Mesenchymal stem cell (in vitro differentiated cells and primary cell): ENCODE measurements at regions not wholly inside any gene's neighbourhood (a gene's known extent, or its start where the extent isn't known, plus 50 kb on each side); places are given as distances from the start of the nearest gene placed in this dataset.
A peak's percentile ranks its signal among the peaks of the same experiment; 100 is the strongest.

Experiments
- DNase-seq: peaks from one replicate; pipeline ENCODE4 v3.0.0-alpha.2; 2013
- H2AFZ ChIP-seq: one replicate; pipeline ENCODE4 v1.6.1; 2013; ENCODE audit warnings: low read depth, mild to moderate bottlenecking, control low read depth, inconsistent platforms, low read length, moderate library complexity
- H2AK5ac ChIP-seq: 2 replicates; pipeline ENCODE4 v1.6.1; 2013; ENCODE audit warnings: low read length, moderate library complexity, mild to moderate bottlenecking, inconsistent platforms; ENCODE audit not compliant: severe bottlenecking
- H2BK120ac ChIP-seq: one replicate; pipeline ENCODE4 v1.6.1; 2013; ENCODE audit warnings: low read depth, mild to moderate bottlenecking, inconsistent platforms, low read length, moderate library complexity
- H2BK12ac ChIP-seq, 2 experiments: one replicate each; pipeline ENCODE4 v1.6.1; 2013; ENCODE audit warnings: inconsistent platforms in 2 of 2, low read length in 2 of 2, mild to moderate bottlenecking in 2 of 2, moderate library complexity in 2 of 2, control low read depth in 1 of 2
- H2BK15ac ChIP-seq: one replicate; pipeline ENCODE4 v1.6.1; 2013; ENCODE audit warnings: mild to moderate bottlenecking, low read depth, inconsistent platforms; ENCODE audit not compliant: poor library complexity, severe bottlenecking
- H2BK5ac ChIP-seq: 2 replicates; pipeline ENCODE4 v1.6.1; 2013; ENCODE audit warnings: low read depth, mild to moderate bottlenecking, low read length, control low read depth, inconsistent platforms; ENCODE audit not compliant: poor library complexity, severe bottlenecking
- H3K14ac ChIP-seq, 2 experiments: one replicate each; pipeline ENCODE4 v1.6.1; 2013; ENCODE audit warnings: inconsistent platforms in 2 of 2, low read length in 2 of 2, control low read depth in 1 of 2, mild to moderate bottlenecking in 1 of 2, moderate library complexity in 1 of 2
- H3K18ac ChIP-seq, 2 experiments: one replicate each; pipeline ENCODE4 v1.6.1; 2013; ENCODE audit warnings: inconsistent platforms in 2 of 2, low read length in 2 of 2, control low read depth in 1 of 2, low read depth in 1 of 2, mild to moderate bottlenecking in 1 of 2
- H3K23ac ChIP-seq, 2 experiments: one replicate each; pipeline ENCODE4 v1.6.1; 2013; ENCODE audit warnings: inconsistent platforms in 2 of 2, low read length in 2 of 2, mild to moderate bottlenecking in 2 of 2, moderate library complexity in 2 of 2, control low read depth in 1 of 2
- H3K27ac ChIP-seq: 2 replicates; pipeline ENCODE4 v1.5.1; 2013; ENCODE audit warnings: mild to moderate bottlenecking, moderate library complexity, low read length, control low read depth, inconsistent platforms; ENCODE audit not compliant: poor library complexity, severe bottlenecking
- H3K27me3 ChIP-seq, 2 experiments: 2 replicates each; pipeline versions ENCODE4 v1.6.1 to v1.7.0; 2013; ENCODE audit warnings: low read length in 2 of 2, mild to moderate bottlenecking in 2 of 2, moderate library complexity in 2 of 2, control low read depth in 1 of 2, inconsistent platforms in 1 of 2; ENCODE audit not compliant: control insufficient read depth in 1 of 2, insufficient read depth in 1 of 2
- H3K36me3 ChIP-seq, 2 experiments: 2 replicates each; pipeline versions ENCODE4 v1.6.1 to v1.7.0; 2013; ENCODE audit warnings: low read length in 2 of 2, control low read depth in 1 of 2, inconsistent platforms in 1 of 2, low read depth in 1 of 2, mild to moderate bottlenecking in 1 of 2; ENCODE audit not compliant: insufficient read depth in 2 of 2, control insufficient read depth in 1 of 2
- H3K4ac ChIP-seq, 2 experiments: one replicate each; pipeline ENCODE4 v1.6.1; 2013; ENCODE audit warnings: inconsistent platforms in 2 of 2, low read length in 2 of 2, mild to moderate bottlenecking in 2 of 2, moderate library complexity in 2 of 2, control low read depth in 1 of 2, low read depth in 1 of 2
- H3K4me1 ChIP-seq: 2 replicates; pipeline ENCODE4 v1.6.1; 2013; ENCODE audit warnings: low read depth, low read length, control low read depth; ENCODE audit not compliant: control insufficient read depth, insufficient read depth
- H3K4me2 ChIP-seq: 2 replicates; pipeline ENCODE4 v1.6.1; 2013; ENCODE audit warnings: low read length, mild to moderate bottlenecking, inconsistent platforms; ENCODE audit not compliant: poor library complexity, severe bottlenecking
- H3K4me3 ChIP-seq, 2 experiments: 2 replicates each; pipeline versions ENCODE4 v1.5.1 to v1.7.0; 2013; ENCODE audit warnings: low read length in 2 of 2, mild to moderate bottlenecking in 2 of 2, control low read depth in 1 of 2, low read depth in 1 of 2; ENCODE audit not compliant: insufficient read depth in 1 of 2
- H3K79me1 ChIP-seq: replicated peaks from 2 replicates; pipeline ENCODE4 v1.6.1; 2013; ENCODE audit warnings: mild to moderate bottlenecking, control low read depth, low read length, inconsistent platforms; ENCODE audit not compliant: poor library complexity, severe bottlenecking
- H3K9ac ChIP-seq: 2 replicates; pipeline ENCODE4 v1.7.0; 2013; ENCODE audit warnings: mild to moderate bottlenecking, low read length, moderate library complexity
- H3K9me3 ChIP-seq: 2 replicates; pipeline ENCODE4 v1.7.0; 2013; ENCODE audit warnings: mild to moderate bottlenecking, low read length; ENCODE audit not compliant: control insufficient read depth
- H4K8ac ChIP-seq: one replicate; pipeline ENCODE4 v1.6.1; 2013; ENCODE audit warnings: inconsistent platforms, mild to moderate bottlenecking, low read length, moderate library complexity
- H4K91ac ChIP-seq: one replicate; pipeline ENCODE4 v1.6.1; 2013; ENCODE audit warnings: mild to moderate bottlenecking, low read length, inconsistent platforms
- WGBS: methylation state at CpG from one replicate; pipeline ENCODE4 v1.1.7; 2013; ENCODE audit warnings: mixed read lengths; 5-methylcytosine and 5-hydroxymethylcytosine counted together

GRCh38 chr5:93915142-93915553 is 173.7 kb upstream of the POU5F2 start:
- no peak overlapping the region for H2BK120ac ChIP-seq
- H3K18ac ChIP-seq: no peak overlapping the region
- peak; percentile 62 for DNase-seq
- H3K27ac ChIP-seq: no peak overlapping the region
- H3K4me1 ChIP-seq: no peaks in the 10 kb centered on the region
- H4K91ac ChIP-seq: no peak overlapping the region
- no peak overlapping the region for H3K4me3 ChIP-seq
- no peak overlapping the region for H4K8ac ChIP-seq
- no peak overlapping the region for H3K23ac ChIP-seq
- H2BK5ac ChIP-seq: no peak overlapping the region
- H3K14ac ChIP-seq: no peak overlapping the region
- H2AFZ ChIP-seq: no peak overlapping the region
- H3K27me3 ChIP-seq: no peaks in the 10 kb centered on the region
- no peaks in the 10 kb centered on the region for H3K79me1 ChIP-seq
- no peaks in the 10 kb centered on the region for H3K36me3 ChIP-seq
- H3K9me3 ChIP-seq: no peaks in the 10 kb centered on the region
- no peak overlapping the region for H2AK5ac ChIP-seq
- H2BK12ac ChIP-seq: no peak overlapping the region
- no peak overlapping the region for H3K9ac ChIP-seq
- no peak overlapping the region for H2BK15ac ChIP-seq
- H3K4me2 ChIP-seq: no peak overlapping the region
- H3K4ac ChIP-seq: no peak overlapping the region

DNA sequence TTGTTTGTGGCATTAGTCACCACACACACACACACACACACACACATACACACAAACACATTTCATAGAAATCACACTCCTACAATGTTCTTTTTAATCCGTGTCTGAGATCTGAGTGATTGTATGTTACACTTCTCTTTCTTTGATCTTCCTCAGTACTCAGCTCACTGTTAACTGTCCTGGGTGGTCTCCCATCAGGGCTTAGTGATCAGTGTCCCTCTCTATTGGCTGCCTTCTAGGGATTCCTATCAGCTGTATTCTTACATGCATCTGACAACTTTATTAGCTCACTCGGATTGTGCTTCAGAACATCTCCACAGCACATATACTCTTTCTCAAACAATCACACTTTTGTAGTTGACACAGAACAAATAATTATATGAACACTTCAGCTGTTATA is 170.2 kb upstream of the POU5F2 start:
- H2BK12ac ChIP-seq: no peak overlapping the region
- no peak overlapping the region for H3K18ac ChIP-seq
- no peak overlapping the region for H3K27ac ChIP-seq
- H2AFZ ChIP-seq: no peak overlapping the region
- DNase-seq: no peak
- no peak overlapping the region for H3K14ac ChIP-seq
- H3K4me1 ChIP-seq: no peaks in the 10 kb centered on the region
- no peak overlapping the region for H3K4me3 ChIP-seq
- H3K36me3 ChIP-seq: no peaks in the 10 kb centered on the region
- no peak overlapping the region for H4K91ac ChIP-seq
- H3K23ac ChIP-seq: no peak overlapping the region
- H3K27me3 ChIP-seq: no peaks in the 10 kb centered on the region
- no peak overlapping the region for H3K4me2 ChIP-seq
- H2BK120ac ChIP-seq: no peak overlapping the region
- no peaks in the 10 kb centered on the region for H3K79me1 ChIP-seq
- no peak overlapping the region for H3K9ac ChIP-seq
- no peak overlapping the region for H2AK5ac ChIP-seq
- 97% methylated on average over 2 of the region's 2 CpGs for WGBS
- H3K9me3 ChIP-seq: no peaks in the 10 kb centered on the region
- no peak overlapping the region for H2BK5ac ChIP-seq
- no peak overlapping the region for H3K4ac ChIP-seq
- no peak overlapping the region for H2BK15ac ChIP-seq
- no peak overlapping the region for H4K8ac ChIP-seq

DNA sequence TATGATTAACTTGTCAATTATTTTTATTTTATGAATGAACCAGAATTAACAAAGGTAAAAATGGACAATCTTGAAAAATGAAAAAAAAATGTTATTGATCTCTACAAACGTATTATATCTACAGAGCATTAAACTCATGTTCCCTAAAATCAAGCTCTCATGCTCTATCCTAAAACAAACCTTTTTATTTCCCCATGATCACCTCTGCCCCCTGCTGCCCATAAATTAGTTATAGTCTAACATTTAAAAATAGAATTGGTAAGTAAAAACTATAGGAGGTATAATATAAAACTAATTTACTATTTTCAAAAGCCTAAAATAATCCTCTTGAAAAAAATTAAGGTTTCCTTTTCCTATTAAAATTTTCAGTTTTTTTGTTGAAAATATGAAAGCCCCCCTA is 168.0 kb upstream of the POU5F2 start:
- no peak for DNase-seq
- Histone ChIP-seq H2BK15ac (no peak overlapping the region), H3K4me2 (no peak overlapping the region), H3K18ac (no peak overlapping the region), H3K23ac (no peak overlapping the region), H3K4me3 (no peak overlapping the region), H3K4ac (no peak overlapping the region), H3K79me1 (no peaks in the 10 kb centered on the region), H2AK5ac (no peak overlapping the region), H2BK120ac (no peak overlapping the region), H3K36me3 (no peaks in the 10 kb centered on the region), H4K91ac (no peak overlapping the region), H4K8ac (no peak overlapping the region), H3K4me1 (no peaks in the 10 kb centered on the region), H3K27ac (no peak overlapping the region), H2AFZ (no peak overlapping the region), H3K27me3 (no peaks in the 10 kb centered on the region), H3K9me3 (no peaks in the 10 kb centered on the region), H3K14ac (no peak overlapping the region), H2BK5ac (no peak overlapping the region), H2BK12ac (no peak overlapping the region), H3K9ac (no peak overlapping the region)
- WGBS: no CpG with 5 or more reads among the region's 1 CpG

- no peak overlapping the region for H3K9ac ChIP-seq
- no peak overlapping the region for H3K18ac ChIP-seq
- no peaks in the 10 kb centered on the region for H3K4me1 ChIP-seq
- H2BK5ac ChIP-seq: no peak overlapping the region
- H4K91ac ChIP-seq: no peak overlapping the region
- H2BK120ac ChIP-seq: no peak overlapping the region
- no CpG with 5 or more reads among the region's 1 CpG for WGBS
- no peaks in the 10 kb centered on the region for H3K9me3 ChIP-seq
- H4K8ac ChIP-seq: no peak overlapping the region
- H2BK15ac ChIP-seq: no peak overlapping the region
- no peaks in the 10 kb centered on the region for H3K27me3 ChIP-seq
- H3K36me3 ChIP-seq: no peaks in the 10 kb centered on the region
- H3K14ac ChIP-seq: no peak overlapping the region
- DNase-seq: no peak
- H3K4me2 ChIP-seq: no peak overlapping the region
- no peak overlapping the region for H3K27ac ChIP-seq
- no peak overlapping the region for H3K4me3 ChIP-seq
- no peak overlapping the region for H3K23ac ChIP-seq
- no peaks in the 10 kb centered on the region for H3K79me1 ChIP-seq
- no peak overlapping the region for H2BK12ac ChIP-seq
- H2AFZ ChIP-seq: no peak overlapping the region
- no peak overlapping the region for H2AK5ac ChIP-seq
- H3K4ac ChIP-seq: no peak overlapping the region
Observed at GRCh38 chr5:93904917-93905316, 163.5 kb upstream of the POU5F2 start.
